ENCODE measurements at regions not wholly inside any gene's neighbourhood (a gene's known extent, or its start where the extent isn't known, plus 50 kb on each side); places are given as distances from the start of the nearest gene placed in this dataset.

GRCh38 chr9:20139763-20140290 is 351.0 kb upstream of the SLC24A2 start:
- Histone ChIP-seq H3K36me3 (ENCODE audit: control insufficient read depth, insufficient read depth, low read length) (no peaks in the 10 kb centered on the region), H3K79me2 (ENCODE audit: control insufficient read depth, insufficient read depth, low read length) (no peaks in the 10 kb centered on the region), H3K4me1 (replicated peaks in 1 of 2; ENCODE audit: control insufficient read depth in 2 of 2, insufficient read depth in 2 of 2, low read length in 2 of 2) (no peaks in the 10 kb centered on the region), H3K9me3 (replicated peaks; ENCODE audit: control insufficient read depth, insufficient read depth, low read depth, low read length) (no peaks in the 10 kb centered on the region), H3K4me3 (no peak overlapping the region), H2AFZ (ENCODE audit: low read depth, low read length) (no peak overlapping the region), H3K9ac (ENCODE audit: insufficient read depth in 1 of 2, low read depth in 2 of 2, low read length in 2 of 2) (no peak overlapping the region), H3K9me1 (ENCODE audit: control insufficient read depth, insufficient read depth, low read length) (no peaks in the 10 kb centered on the region), H3K4me2 (ENCODE audit: insufficient read depth, low read length) (no peak overlapping the region), H3K27me3 (ENCODE audit: control insufficient read depth in 2 of 2, insufficient read depth in 2 of 2, low read length in 2 of 2) (no peaks in the 10 kb centered on the region), H3K27ac (ENCODE audit: extremely low read depth, low read depth, low read length) (no peak overlapping the region), H4K20me1 (replicated peaks; ENCODE audit: control insufficient read depth, insufficient read depth, low read length) (no peaks in the 10 kb centered on the region)
- ChIA-PET POLR2A (no interaction called here), CTCF (ENCODE audit: low intra/inter-chr PET ratio) (no interaction called here)
- FAIRE-seq (no peak), DNase-seq (ENCODE audit: extremely low read depth in 1 of 4, low spot score in 3 of 4) (no peak), ATAC-seq (no peak)
- intact Hi-C loops (cut with micrococcal nuclease), result no loop called here
- in situ Hi-C loops (cut with MboI), result no loop called here
- no TSS peak for BruUV-seq (replicated peaks)
- WGBS (ENCODE audit: insufficient coverage, low coverage, missing lambda C conversion rate), result 1% methylated on average over 9 of the region's 9 CpGs
- no peak for TF ChIP-seq ZNF318 (IDR thresholded peaks at IDR 0.05; ENCODE audit: borderline replicate concordance in 1 of 2, low read depth in 1 of 2)
- no peak for TF ChIP-seq MITF (IDR thresholded peaks at IDR 0.05)
- no peak for TF ChIP-seq NEUROD1 (IDR thresholded peaks at IDR 0.05; ENCODE audit: borderline replicate concordance, low read depth, low read length, partially characterized antibody)
- TF ChIP-seq MEF2A (IDR thresholded peaks at IDR 0.05; ENCODE audit: control insufficient read depth, low read depth, low read length), result no peak
- no peak for TF ChIP-seq SIN3A (IDR thresholded peaks at IDR 0.05; ENCODE audit: borderline replicate concordance in 2 of 2, control insufficient read depth in 1 of 2, low read depth in 2 of 2, low read length in 2 of 2)
- no peak for TF ChIP-seq CEBPB (tag; IDR thresholded peaks at IDR 0.05)
- no peak for TF ChIP-seq ZNF274 (IDR thresholded peaks at IDR 0.05; ENCODE audit: borderline replicate concordance, low read depth, low read length)
- no peak for TF ChIP-seq ARID1B (IDR thresholded peaks at IDR 0.05)
- no peak for TF ChIP-seq NFE2 (IDR thresholded peaks at IDR 0.05; ENCODE audit: low read depth)
- TF ChIP-seq UBTF (IDR thresholded peaks at IDR 0.05; ENCODE audit: borderline replicate concordance in 1 of 2, low read depth in 2 of 2, low read length in 2 of 2), result no peak
